OCI-LY1 (cell line): ENCODE measurements at regions not wholly inside any gene's neighbourhood (a gene's known extent, or its start where the extent isn't known, plus 50 kb on each side); places are given as distances from the start of the nearest gene placed in this dataset.

Source experiments
- H2AFZ ChIP-seq: fragments of 200-600 bp; sonication (generic), shearing (Covaris generic); 2 replicates; pipeline ENCODE4 v1.6.0; 2014; ENCODE audit warnings: antibody characterized with exemption, mild to moderate bottlenecking, low read length
- H3F3A ChIP-seq: fragments of 200-600 bp; sonication (generic), shearing (Covaris generic); 2 replicates; pipeline ENCODE4 v1.6.0; 2014; ENCODE audit warnings: mild to moderate bottlenecking, antibody characterized with exemption, low read length, moderate library complexity; ENCODE audit not compliant: insufficient read depth
- H3K27ac ChIP-seq: fragments of 200-600 bp; sonication (generic); 2 replicates; pipeline ENCODE4 v1.5.1; 2014; ENCODE audit warnings: low read length, mixed run types, mild to moderate bottlenecking, low read depth; ENCODE audit not compliant: poor library complexity, severe bottlenecking
- H3K27me3 ChIP-seq: fragments of 200-600 bp; sonication (generic); 2 replicates; pipeline ENCODE4 v1.6.0; 2014; ENCODE audit warnings: antibody characterized with exemption, mild to moderate bottlenecking, low read length, moderate library complexity; ENCODE audit not compliant: insufficient read depth
- H3K36me3 ChIP-seq: fragments of 200-600 bp; sonication (generic); 2 replicates; pipeline ENCODE4 v1.6.1; 2014; ENCODE audit warnings: mild to moderate bottlenecking, antibody characterized with exemption, low read length, moderate library complexity, mixed read lengths; ENCODE audit not compliant: insufficient read depth
- H3K4me1 ChIP-seq: fragments of 200-600 bp; sonication (generic); 2 replicates; pipeline ENCODE4 v1.5.1; 2014; ENCODE audit warnings: mild to moderate bottlenecking, low read length, moderate library complexity; ENCODE audit not compliant: insufficient read depth, severe bottlenecking
- H3K4me2 ChIP-seq: fragments of 200-600 bp; sonication (generic), shearing (Covaris generic); 2 replicates; pipeline ENCODE4 v1.6.1; 2014; ENCODE audit warnings: low read length
- H3K4me3 ChIP-seq: fragments of 200-600 bp; sonication (generic); 2 replicates; pipeline ENCODE4 v1.5.1; 2014; ENCODE audit warnings: low read length, low read depth, mild to moderate bottlenecking, mixed read lengths; ENCODE audit not compliant: poor library complexity, severe bottlenecking
- H3K79me2 ChIP-seq: fragments of 200-600 bp; shearing (Covaris generic); 2 replicates; pipeline ENCODE4 v1.6.1; 2016; ENCODE audit warnings: mixed run types, low read length, mixed read lengths; ENCODE audit not compliant: insufficient read depth
- H3K9ac ChIP-seq: fragments of 200-600 bp; sonication (generic), shearing (Covaris generic); 2 replicates; pipeline ENCODE4 v1.6.1; 2014; ENCODE audit warnings: mild to moderate bottlenecking, low read length, mixed read lengths
- H3K9me2 ChIP-seq: fragments of 200-600 bp; sonication (generic), shearing (Covaris generic); 2 replicates; pipeline ENCODE4 v1.6.1; 2014; ENCODE audit warnings: low read depth, mild to moderate bottlenecking, low read length, mixed read lengths
- H3K9me3 ChIP-seq: fragments of 200-600 bp; shearing (Covaris generic); 2 replicates; pipeline ENCODE4 v1.6.1; 2014; ENCODE audit warnings: low read length, mixed read lengths
- H4K20me1 ChIP-seq: fragments of 200-600 bp; sonication (generic), shearing (Covaris generic); 2 replicates; pipeline ENCODE4 v1.6.0; 2016; ENCODE audit warnings: mild to moderate bottlenecking, low read length; ENCODE audit not compliant: insufficient read depth
- EZH2 ChIP-seq: fragments of 200-600 bp; sonication (generic), shearing (Covaris generic); IDR thresholded peaks from 2 replicates; pipeline ENCODE4 v1.8.0; 2017; ENCODE audit warnings: borderline replicate concordance, mixed run types, mild to moderate bottlenecking, antibody characterized with exemption, low read length, moderate library complexity, mixed read lengths
- TF ChIP-seq, protein P1 (sequence below): fragments of 200-600 bp; sonication (generic), shearing (Covaris generic); IDR thresholded peaks from 2 replicates; pipeline ENCODE4 v1.5.1; 2017; ENCODE audit warnings: mild to moderate bottlenecking, antibody characterized with exemption, low read length, moderate library complexity, mixed read lengths

DNA sequence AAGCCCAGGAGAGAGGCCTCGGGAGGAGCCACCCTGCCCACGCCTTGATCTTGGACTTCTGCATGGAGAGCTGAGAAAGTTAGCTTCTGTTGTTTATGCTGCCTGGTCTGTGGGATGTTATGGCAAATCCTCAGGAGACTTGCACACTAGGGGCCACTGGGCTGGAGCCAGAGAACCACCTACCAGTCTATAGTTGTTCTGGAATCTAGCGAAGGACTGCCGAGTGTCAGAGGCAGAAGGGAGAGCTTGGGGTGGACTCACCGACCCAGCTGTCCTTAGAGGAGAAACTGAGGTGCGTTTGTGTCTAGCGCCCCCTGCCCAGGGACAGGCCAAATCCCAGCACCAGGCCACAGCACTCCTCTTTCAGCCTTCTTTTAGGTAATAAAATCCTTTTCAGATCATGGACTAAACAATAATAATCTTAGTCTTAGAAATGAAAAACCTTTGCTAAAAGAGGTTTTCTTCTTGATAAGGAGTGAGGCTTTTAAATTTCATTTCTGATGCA, 398.7 kb upstream of the SALL3 start:
- no peaks in the 10 kb centered on the region for H3K79me2 ChIP-seq
- no peak overlapping the region for H2AFZ ChIP-seq
- H3K4me3 ChIP-seq: no peak overlapping the region
- no peak overlapping the region for H3K27ac ChIP-seq
- no peaks in the 10 kb centered on the region for H3F3A ChIP-seq
- H3K27me3 ChIP-seq: no peaks in the 10 kb centered on the region
- no peak overlapping the region for H3K4me2 ChIP-seq
- H3K9me3 ChIP-seq: no peaks in the 10 kb centered on the region
- H3K4me1 ChIP-seq: no peaks in the 10 kb centered on the region
- H3K9me2 ChIP-seq: no peaks in the 10 kb centered on the region
- no peaks in the 10 kb centered on the region for H3K36me3 ChIP-seq
- no peaks in the 10 kb centered on the region for H4K20me1 ChIP-seq
- TF ChIP-seq EZH2: no peak
- TF ChIP-seq, protein P1, sequence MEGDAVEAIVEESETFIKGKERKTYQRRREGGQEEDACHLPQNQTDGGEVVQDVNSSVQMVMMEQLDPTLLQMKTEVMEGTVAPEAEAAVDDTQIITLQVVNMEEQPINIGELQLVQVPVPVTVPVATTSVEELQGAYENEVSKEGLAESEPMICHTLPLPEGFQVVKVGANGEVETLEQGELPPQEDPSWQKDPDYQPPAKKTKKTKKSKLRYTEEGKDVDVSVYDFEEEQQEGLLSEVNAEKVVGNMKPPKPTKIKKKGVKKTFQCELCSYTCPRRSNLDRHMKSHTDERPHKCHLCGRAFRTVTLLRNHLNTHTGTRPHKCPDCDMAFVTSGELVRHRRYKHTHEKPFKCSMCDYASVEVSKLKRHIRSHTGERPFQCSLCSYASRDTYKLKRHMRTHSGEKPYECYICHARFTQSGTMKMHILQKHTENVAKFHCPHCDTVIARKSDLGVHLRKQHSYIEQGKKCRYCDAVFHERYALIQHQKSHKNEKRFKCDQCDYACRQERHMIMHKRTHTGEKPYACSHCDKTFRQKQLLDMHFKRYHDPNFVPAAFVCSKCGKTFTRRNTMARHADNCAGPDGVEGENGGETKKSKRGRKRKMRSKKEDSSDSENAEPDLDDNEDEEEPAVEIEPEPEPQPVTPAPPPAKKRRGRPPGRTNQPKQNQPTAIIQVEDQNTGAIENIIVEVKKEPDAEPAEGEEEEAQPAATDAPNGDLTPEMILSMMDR: peak; percentile 24; the same call in 1 of the 2 replicates
- H3K9ac ChIP-seq: no peak overlapping the region

DNA sequence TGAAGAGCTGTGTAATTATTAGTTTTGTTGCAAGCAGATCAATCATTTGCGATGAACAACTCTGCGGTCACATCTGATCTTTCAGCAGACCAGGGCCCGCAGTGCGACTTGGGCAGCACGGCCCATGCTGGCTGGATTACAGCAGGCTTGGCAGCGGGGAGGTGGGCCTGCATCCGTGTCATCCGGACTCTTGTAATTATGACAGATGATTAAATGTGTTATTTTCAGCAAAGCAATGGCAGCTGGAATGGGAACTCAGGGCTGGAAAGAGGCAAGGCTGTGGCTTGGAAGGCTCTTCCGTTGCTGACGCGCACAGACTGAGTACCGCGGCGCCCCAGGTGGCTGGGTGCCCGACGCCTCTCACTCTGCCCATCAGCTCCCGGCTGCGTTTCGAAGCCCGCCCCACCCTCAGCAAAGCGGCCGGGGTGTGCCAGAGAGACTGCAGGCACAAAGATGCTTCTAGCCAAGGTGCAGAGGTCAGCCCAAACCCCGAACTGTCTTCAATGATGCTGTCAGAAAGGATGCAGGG, 397.4 kb upstream of the SALL3 start:
- no peaks in the 10 kb centered on the region for H3K36me3 ChIP-seq
- no peak overlapping the region for H3K27ac ChIP-seq
- TF ChIP-seq, protein P1: no peak
- no peak for TF ChIP-seq EZH2
- H3F3A ChIP-seq: no peaks in the 10 kb centered on the region
- no peaks in the 10 kb centered on the region for H3K9me2 ChIP-seq
- no peak overlapping the region for H3K4me2 ChIP-seq
- H3K9me3 ChIP-seq: no peaks in the 10 kb centered on the region
- no peak overlapping the region for H2AFZ ChIP-seq
- no peaks in the 10 kb centered on the region for H3K4me1 ChIP-seq
- no peak overlapping the region for H3K4me3 ChIP-seq
- H4K20me1 ChIP-seq: no peaks in the 10 kb centered on the region
- H3K27me3 ChIP-seq: no peaks in the 10 kb centered on the region
- H3K9ac ChIP-seq: no peak overlapping the region
- no peaks in the 10 kb centered on the region for H3K79me2 ChIP-seq

DNA sequence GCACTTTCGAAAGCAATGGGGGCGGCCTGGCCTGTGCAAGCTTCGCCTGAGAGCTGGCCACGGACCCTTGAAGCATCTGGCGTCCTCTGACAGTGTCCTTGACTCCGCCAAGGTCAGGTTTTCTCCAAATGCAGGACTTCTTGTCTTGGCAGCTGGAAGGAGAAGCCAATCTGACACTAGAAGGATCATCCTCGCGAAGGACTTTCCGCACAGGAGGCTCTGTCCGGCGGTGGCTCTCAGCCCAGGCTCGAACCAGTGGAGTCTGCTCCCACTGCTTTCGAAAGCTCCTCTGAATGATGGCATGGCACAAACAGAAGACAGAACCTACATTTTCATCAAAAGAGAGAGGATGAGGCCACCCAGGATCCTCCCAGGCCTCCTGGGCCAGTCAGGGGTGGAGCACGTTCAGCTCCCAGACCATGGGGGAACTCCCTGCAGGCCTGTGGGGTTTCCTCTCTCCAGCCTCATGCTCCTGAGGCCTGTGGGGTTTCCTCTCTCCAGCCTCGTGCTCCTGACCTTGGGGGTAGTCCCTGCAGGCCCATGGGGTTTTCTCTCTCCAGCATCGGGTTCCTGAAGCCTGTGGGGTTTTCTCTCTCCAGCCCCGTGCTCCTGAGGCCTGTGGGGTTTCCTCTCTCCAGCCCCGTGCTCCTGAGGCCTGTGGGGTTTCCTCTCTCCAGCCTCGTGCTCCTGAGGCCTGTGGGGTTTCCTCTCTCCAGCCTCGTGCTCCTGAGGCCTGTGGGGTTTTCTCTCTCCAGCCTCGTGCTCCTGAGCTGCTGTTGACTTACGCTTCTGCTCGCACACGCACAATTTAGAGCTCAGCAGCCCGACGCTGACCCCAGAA, 396.5 kb upstream of the SALL3 start:
- no peaks in the 10 kb centered on the region for H3K4me1 ChIP-seq
- no peaks in the 10 kb centered on the region for H3K36me3 ChIP-seq
- H3K9ac ChIP-seq: no peak overlapping the region
- no peaks in the 10 kb centered on the region for H3F3A ChIP-seq
- no peaks in the 10 kb centered on the region for H3K9me2 ChIP-seq
- H3K4me2 ChIP-seq: no peak overlapping the region
- H3K27ac ChIP-seq: no peak overlapping the region
- H3K27me3 ChIP-seq: no peaks in the 10 kb centered on the region; the same call in 1 of the 2 replicates
- no peaks in the 10 kb centered on the region for H3K9me3 ChIP-seq
- no peak overlapping the region for H3K4me3 ChIP-seq
- no peaks in the 10 kb centered on the region for H3K79me2 ChIP-seq
- H4K20me1 ChIP-seq: no peaks in the 10 kb centered on the region
- no peak overlapping the region for H2AFZ ChIP-seq
- TF ChIP-seq, protein P1: no peak
- no peak for TF ChIP-seq EZH2
